COR-L47 (cell line): ENCODE measurements at regions not wholly inside any gene's neighbourhood (a gene's known extent, or its start where the extent isn't known, plus 50 kb on each side); places are given as distances from the start of the nearest gene placed in this dataset.
"Not testable (repeated sequence)": the region's sequence is repeated elsewhere in the genome, so short reads cannot be mapped to it uniquely, and the experiment has no call there.

Experiments
- DNase-seq: peaks from one replicate; lab custom pipeline; 2025; lab: John Stamatoyannopoulos, UW

- no peak for DNase-seq
These were observed 366.7 kb upstream of the SGO1 start for GRCh38 chr3:20552605-20553275.

GRCh38 chr3:20547361-20548269 lies 361.6 kb upstream of the SGO1 start:
- not testable (repeated sequence) for DNase-seq

GRCh38 chr3:20546636-20547035 lies 360.6 kb upstream of the SGO1 start:
- DNase-seq: no peak

- DNase-seq: no peak
These were observed 357.7 kb upstream of the SGO1 start for GRCh38 chr3:20543535-20544226.

GRCh38 chr3:20540066-20540465 lies 354.1 kb upstream of the SGO1 start:
- no peak for DNase-seq

GRCh38 chr3:20539666-20540065 lies 353.7 kb upstream of the SGO1 start:
- DNase-seq: no peak

GRCh38 chr3:20537234-20537633 lies 351.2 kb upstream of the SGO1 start:
- no peak for DNase-seq

- DNase-seq: no peak
These were observed 343.9 kb upstream of the SGO1 start for GRCh38 chr3:20529911-20530310.

- no peak for DNase-seq
These were observed 342.3 kb upstream of the SGO1 start for GRCh38 chr3:20528180-20528770.

GRCh38 chr3:20527368-20527767 lies 341.4 kb upstream of the SGO1 start:
- no peak for DNase-seq

GRCh38 chr3:20524328-20524727 lies 338.3 kb upstream of the SGO1 start:
- no peak for DNase-seq

GRCh38 chr3:20523293-20523692 lies 337.3 kb upstream of the SGO1 start:
- DNase-seq: no peak

- not testable (repeated sequence) for DNase-seq
These were observed 331.3 kb upstream of the SGO1 start for GRCh38 chr3:20517316-20517715.

- DNase-seq: no peak
These were observed 330.3 kb upstream of the SGO1 start for GRCh38 chr3:20516311-20516710.

GRCh38 chr3:20515834-20516233 lies 329.8 kb upstream of the SGO1 start:
- DNase-seq: no peak

- DNase-seq: peak; percentile 36
These were observed 326.0 kb upstream of the SGO1 start for GRCh38 chr3:20511863-20512505.

GRCh38 chr3:20510396-20510795 lies 324.4 kb upstream of the SGO1 start:
- DNase-seq: no peak

GRCh38 chr3:20503394-20504082 lies 317.5 kb upstream of the SGO1 start:
- no peak for DNase-seq

- DNase-seq: no peak
These were observed 305.0 kb upstream of the SGO1 start for GRCh38 chr3:20490996-20491395.

GRCh38 chr3:20488151-20488550 lies 302.1 kb upstream of the SGO1 start:
- no peak for DNase-seq

- no peak for DNase-seq
These were observed 298.1 kb upstream of the SGO1 start for GRCh38 chr3:20484126-20484525.
